Type B pancreatic cell (in vitro differentiated cells): ENCODE measurements at regions not wholly inside any gene's neighbourhood (a gene's known extent, or its start where the extent isn't known, plus 50 kb on each side); places are given as distances from the start of the nearest gene placed in this dataset.

Experiments
- DNase-seq: peaks from one replicate; pipeline ENCODE4 v3.0.0; 2021; ENCODE audit warnings: mixed read lengths; ENCODE audit not compliant: unreplicated experiment; ENCODE audit errors: extremely low spot score
- H3K27ac Mint-ChIP-seq: 2 replicates; pipeline ENCODE4 v1.8.0; 2021; ENCODE audit warnings: mild to moderate bottlenecking, mixed read lengths
- H3K27me3 Mint-ChIP-seq: 2 replicates; pipeline ENCODE4 v1.8.0; 2021; ENCODE audit warnings: mixed read lengths
- H3K36me3 Mint-ChIP-seq: 2 replicates; pipeline ENCODE4 v1.8.0; 2021; ENCODE audit warnings: mixed read lengths
- H3K4me1 Mint-ChIP-seq: one replicate; pipeline ENCODE4 v1.8.0; 2021; ENCODE audit warnings: mixed read lengths; ENCODE audit not compliant: unreplicated experiment
- H3K4me3 Mint-ChIP-seq: 2 replicates; pipeline ENCODE4 v1.8.0; 2021; ENCODE audit warnings: mild to moderate bottlenecking, mixed read lengths
- H3K9me3 Mint-ChIP-seq: 2 replicates; pipeline ENCODE4 v1.8.0; 2021; ENCODE audit warnings: mixed read lengths
- CTCF ChIP-seq: fragments of 200-600 bp; sonication (generic); conservative IDR thresholded peaks from 2 replicates; pipeline ENCODE4 v1.5.0; 2021; ENCODE audit warnings: antibody characterized with exemption, mild to moderate bottlenecking

- no peak overlapping the region for H3K4me3 Mint-ChIP-seq
- no peak for DNase-seq
- peaks cover 52% of the 10 kb centered on the region for H3K27me3 Mint-ChIP-seq
- no peaks in the 10 kb centered on the region for H3K9me3 Mint-ChIP-seq
- H3K4me1 Mint-ChIP-seq = peaks cover 16% of the 10 kb centered on the region
- H3K36me3 Mint-ChIP-seq = no peaks in the 10 kb centered on the region
- TF ChIP-seq CTCF = no peak
- H3K27ac Mint-ChIP-seq = no peak overlapping the region
These were observed 199.5 kb upstream of the CLINT1 start for GRCh38 chr5:158058208-158059120.

- no peak for TF ChIP-seq CTCF
- DNase-seq = no peak
- H3K27me3 Mint-ChIP-seq = peaks cover 51% of the 10 kb centered on the region
- no peaks in the 10 kb centered on the region for H3K9me3 Mint-ChIP-seq
- no peak overlapping the region for H3K4me3 Mint-ChIP-seq
- H3K36me3 Mint-ChIP-seq = no peaks in the 10 kb centered on the region
- peaks cover 16% of the 10 kb centered on the region for H3K4me1 Mint-ChIP-seq
- no peak overlapping the region for H3K27ac Mint-ChIP-seq
These were observed 197.3 kb upstream of the CLINT1 start for GRCh38 chr5:158056130-158056825.

GRCh38 chr5:158055111-158055501, 196.2 kb upstream of the CLINT1 start:
- Mint-ChIP-seq H3K4me3 (no peak overlapping the region), H3K27me3 (peaks cover 50% of the 10 kb centered on the region), H3K27ac (no peak overlapping the region), H3K9me3 (no peaks in the 10 kb centered on the region), H3K4me1 (peaks cover 16% of the 10 kb centered on the region), H3K36me3 (no peaks in the 10 kb centered on the region)
- no peak for TF ChIP-seq CTCF
- no peak for DNase-seq

- Mint-ChIP-seq H3K9me3 (no peaks in the 10 kb centered on the region), H3K4me3 (no peak overlapping the region), H3K27me3 (peaks cover 50% of the 10 kb centered on the region), H3K4me1 (peaks cover 16% of the 10 kb centered on the region), H3K27ac (no peak overlapping the region), H3K36me3 (no peaks in the 10 kb centered on the region)
- no peak for TF ChIP-seq CTCF
- DNase-seq = no peak
These were observed 195.5 kb upstream of the CLINT1 start for GRCh38 chr5:158054223-158055110.

- Mint-ChIP-seq H3K4me1 (peaks cover 16% of the 10 kb centered on the region), H3K36me3 (no peaks in the 10 kb centered on the region), H3K4me3 (no peak overlapping the region), H3K27me3 (peaks cover 34% of the 10 kb centered on the region), H3K9me3 (no peaks in the 10 kb centered on the region), H3K27ac (no peak overlapping the region)
- TF ChIP-seq CTCF = no peak
- no peak for DNase-seq
These were observed 192.1 kb upstream of the CLINT1 start for GRCh38 chr5:158051036-158051435.
